H1 (cell line): ENCODE measurements at regions not wholly inside any gene's neighbourhood (a gene's known extent, or its start where the extent isn't known, plus 50 kb on each side); places are given as distances from the start of the nearest gene placed in this dataset.

Experiments
- CHD7 ChIP-seq: fragments of 300-600 bp; sonication (generic); IDR thresholded peaks from 2 replicates; pipeline ENCODE4 v1.7.1; 2012; ENCODE audit warnings: low read length, moderate library complexity, mild to moderate bottlenecking, inconsistent platforms; ENCODE audit not compliant: insufficient replicate concordance
- HDAC6 ChIP-seq: IDR thresholded peaks from one replicate; pipeline ENCODE4 v1.7.1; 2012; ENCODE audit warnings: low read depth, mild to moderate bottlenecking, inconsistent platforms, low read length, moderate library complexity

GRCh38 chr22:20650294-20651207 is 123.4 kb upstream of the SERPIND1 start (continued):
- TF ChIP-seq CHD7, result no peak
- no peak for TF ChIP-seq HDAC6
